ENCODE measurements at regions not wholly inside any gene's neighbourhood (a gene's known extent, or its start where the extent isn't known, plus 50 kb on each side); places are given as distances from the start of the nearest gene placed in this dataset.
"Not testable (repeated sequence)": the region's sequence is repeated elsewhere in the genome, so short reads cannot be mapped to it uniquely, and the experiment has no call there.

- H3K4me3 Mint-ChIP-seq, ATAC-seq, H3K36me3 Mint-ChIP-seq, H3K4me1 Mint-ChIP-seq, H3K27me3 Mint-ChIP-seq, H3K27ac Mint-ChIP-seq, H3K9me3 Mint-ChIP-seq: not testable (repeated sequence)
Measured at GRCh38 chr21:27893619-27894018, 926.7 kb upstream of the ADAMTS5 start.

- not testable (repeated sequence) for ATAC-seq, H3K4me3 Mint-ChIP-seq, H3K36me3 Mint-ChIP-seq, H3K27me3 Mint-ChIP-seq, H3K4me1 Mint-ChIP-seq, H3K9me3 Mint-ChIP-seq, H3K27ac Mint-ChIP-seq
Measured at GRCh38 chr21:27891495-27891894, 924.6 kb upstream of the ADAMTS5 start.

DNA sequence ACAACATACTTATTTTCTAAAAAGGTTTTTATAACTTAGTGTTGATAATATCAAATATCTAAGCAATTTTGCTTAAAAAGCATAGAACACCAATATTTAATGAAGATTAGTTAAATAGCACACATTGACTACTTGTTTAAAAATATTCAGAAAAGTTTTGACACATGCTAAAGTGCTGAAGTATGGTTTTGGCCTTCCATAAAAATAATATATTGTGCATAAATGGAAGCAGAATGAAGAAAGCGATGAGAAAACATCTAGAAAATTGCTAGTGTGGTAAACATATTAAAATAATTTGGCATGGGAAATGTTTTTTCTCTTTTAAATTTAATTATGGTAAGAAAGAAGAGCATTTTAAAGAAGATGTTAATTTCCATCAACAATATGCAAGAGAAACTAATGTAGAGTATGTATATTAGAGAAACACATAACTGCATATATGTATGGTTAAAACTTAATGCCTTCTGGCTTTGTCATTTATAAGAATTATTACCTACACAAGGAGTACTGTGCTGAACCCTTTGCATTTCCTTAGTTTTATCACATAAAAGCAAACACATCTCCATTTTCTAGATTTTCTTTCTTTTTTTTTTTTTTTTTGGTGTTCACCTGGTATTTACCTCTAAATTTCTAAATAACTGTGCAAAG is 921.0 kb upstream of the ADAMTS5 start:
- ATAC-seq, H3K27me3 Mint-ChIP-seq, H3K4me3 Mint-ChIP-seq, H3K4me1 Mint-ChIP-seq, H3K9me3 Mint-ChIP-seq, H3K36me3 Mint-ChIP-seq, H3K27ac Mint-ChIP-seq: not testable (repeated sequence)

DNA sequence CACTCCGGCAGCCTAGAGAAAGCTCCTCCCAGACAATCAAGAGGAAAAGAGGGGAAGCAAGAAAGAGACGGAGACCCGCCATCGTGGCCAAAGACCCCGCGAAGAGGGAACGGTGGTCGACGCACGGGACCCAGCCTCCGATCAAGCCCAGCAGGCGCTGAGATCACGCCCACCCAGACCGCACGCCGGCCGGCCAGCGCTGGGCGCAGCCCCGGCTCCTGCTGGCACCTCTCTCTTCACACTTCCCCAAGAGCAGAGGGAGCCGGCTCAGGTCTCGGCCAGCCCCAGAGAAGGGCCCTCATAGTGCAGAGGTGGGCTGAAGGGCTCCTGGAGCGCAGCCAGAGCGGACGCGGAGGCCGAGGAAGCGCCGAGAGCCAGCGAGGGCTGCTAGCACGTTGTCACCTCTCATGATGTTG is 918.4 kb upstream of the ADAMTS5 start:
- Mint-ChIP-seq H3K27me3 (no peaks in the 10 kb centered on the region), H3K4me3 (no peak overlapping the region)

GRCh38 chr21:27881331-27881730 is 914.4 kb upstream of the ADAMTS5 start:
- not testable (repeated sequence) for H3K4me3 Mint-ChIP-seq, H3K36me3 Mint-ChIP-seq, H3K4me1 Mint-ChIP-seq, H3K27ac Mint-ChIP-seq, H3K9me3 Mint-ChIP-seq, ATAC-seq, H3K27me3 Mint-ChIP-seq

More for the DNA sequence above, 918.4 kb upstream of the ADAMTS5 start:
- Mint-ChIP-seq H3K36me3 (no peaks in the 10 kb centered on the region), H3K4me1 (no peaks in the 10 kb centered on the region), H3K9me3 (no peaks in the 10 kb centered on the region), H3K27ac (no peak overlapping the region)
- no peak for ATAC-seq

GRCh38 chr21:27872411-27872810 is 905.5 kb upstream of the ADAMTS5 start:
- H3K4me3 Mint-ChIP-seq, H3K36me3 Mint-ChIP-seq, H3K4me1 Mint-ChIP-seq, H3K9me3 Mint-ChIP-seq, ATAC-seq, H3K27ac Mint-ChIP-seq, H3K27me3 Mint-ChIP-seq: not testable (repeated sequence)

- not testable (repeated sequence) for H3K4me3 Mint-ChIP-seq, H3K36me3 Mint-ChIP-seq, H3K27me3 Mint-ChIP-seq, ATAC-seq, H3K27ac Mint-ChIP-seq, H3K9me3 Mint-ChIP-seq, H3K4me1 Mint-ChIP-seq
Measured at GRCh38 chr21:27870755-27871154, 903.9 kb upstream of the ADAMTS5 start.

- not testable (repeated sequence) for H3K27ac Mint-ChIP-seq, H3K4me3 Mint-ChIP-seq, ATAC-seq, H3K36me3 Mint-ChIP-seq, H3K27me3 Mint-ChIP-seq, H3K9me3 Mint-ChIP-seq, H3K4me1 Mint-ChIP-seq
Measured at GRCh38 chr21:27860314-27860955, 893.5 kb upstream of the ADAMTS5 start.

- ATAC-seq, H3K27me3 Mint-ChIP-seq, H3K9me3 Mint-ChIP-seq, H3K4me1 Mint-ChIP-seq, H3K4me3 Mint-ChIP-seq, H3K36me3 Mint-ChIP-seq, H3K27ac Mint-ChIP-seq: not testable (repeated sequence)
Measured at GRCh38 chr21:27858053-27858825, 891.4 kb upstream of the ADAMTS5 start.

DNA sequence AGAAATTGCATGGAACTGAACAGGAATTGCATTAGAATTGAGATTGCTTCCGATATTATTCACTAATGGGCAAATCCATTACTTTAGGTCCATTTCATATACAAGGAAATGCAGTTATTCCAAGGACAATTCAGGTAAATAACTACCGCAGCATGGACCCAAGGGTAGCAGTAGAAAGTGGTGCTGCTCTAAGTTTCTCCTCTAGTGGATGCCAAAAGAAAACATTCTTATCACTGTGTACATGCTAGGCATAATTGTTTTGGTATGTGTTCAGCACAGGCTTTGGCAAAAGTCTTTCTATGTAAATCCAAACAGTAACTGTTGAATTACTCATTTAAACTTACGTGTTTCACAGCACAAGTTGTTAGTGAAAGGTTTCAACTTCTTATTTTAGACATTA is 890.1 kb upstream of the ADAMTS5 start:
- H3K9me3 Mint-ChIP-seq, H3K36me3 Mint-ChIP-seq, H3K27ac Mint-ChIP-seq, ATAC-seq, H3K27me3 Mint-ChIP-seq, H3K4me1 Mint-ChIP-seq, H3K4me3 Mint-ChIP-seq: not testable (repeated sequence)

GRCh38 chr21:27841084-27841672 is 874.3 kb upstream of the ADAMTS5 start:
- Mint-ChIP-seq H3K4me1 (no peaks in the 10 kb centered on the region), H3K4me3 (no peak overlapping the region), H3K9me3 (peaks cover 5% of the 10 kb centered on the region), H3K36me3 (no peaks in the 10 kb centered on the region), H3K27me3 (no peaks in the 10 kb centered on the region), H3K27ac (no peak overlapping the region)
- no peak for ATAC-seq

DNA sequence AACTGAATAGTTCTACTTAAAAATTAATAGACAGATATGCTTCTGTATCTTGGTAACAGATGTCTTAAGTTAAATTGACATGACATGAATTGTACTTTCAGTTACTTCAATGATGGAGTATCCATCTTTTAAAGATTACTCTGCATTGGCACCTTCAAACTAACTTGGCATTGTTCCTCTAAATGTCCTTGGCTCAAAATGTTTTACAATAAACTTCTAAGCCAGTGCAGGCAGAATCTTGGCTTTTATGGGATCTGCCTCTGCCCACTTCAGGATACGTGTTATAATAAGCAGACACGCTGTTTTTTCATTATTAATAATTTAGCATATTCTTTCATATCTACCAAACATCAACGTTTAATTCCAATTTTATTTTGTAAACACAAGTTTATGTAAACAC is 873.4 kb upstream of the ADAMTS5 start:
- Mint-ChIP-seq H3K27me3 (no peaks in the 10 kb centered on the region), H3K4me3 (no peak overlapping the region), H3K4me1 (no peaks in the 10 kb centered on the region), H3K27ac (no peak overlapping the region), H3K36me3 (no peaks in the 10 kb centered on the region), H3K9me3 (peaks cover 5% of the 10 kb centered on the region)
- ATAC-seq: no peak

DNA sequence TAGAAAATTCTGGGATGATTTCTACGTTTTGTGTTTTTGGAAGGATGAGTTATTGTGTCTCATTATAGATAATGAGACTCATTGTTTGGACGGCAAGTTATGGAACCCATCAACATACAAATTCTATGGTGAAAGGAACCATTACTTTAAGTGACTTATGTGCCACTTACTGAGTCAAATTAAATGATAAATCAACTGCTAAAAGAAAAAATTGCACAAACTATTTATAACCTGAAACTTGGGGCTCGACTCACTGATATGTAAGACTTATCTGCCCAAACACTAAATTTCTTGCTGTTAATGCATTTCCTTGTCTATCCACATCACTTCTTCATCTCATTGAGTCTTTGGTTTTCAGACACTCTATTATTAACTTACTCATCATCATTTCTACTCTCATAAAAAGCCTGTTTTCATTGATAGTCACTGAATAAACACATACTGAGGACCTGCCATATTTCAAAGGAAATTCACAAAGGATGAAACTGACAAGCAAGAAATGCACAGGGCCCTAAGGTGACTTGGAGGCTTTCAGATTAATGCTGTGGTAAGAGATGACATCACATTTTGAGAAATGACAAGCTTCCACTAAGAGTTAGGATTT is 872.7 kb upstream of the ADAMTS5 start:
- no peaks in the 10 kb centered on the region for H3K27me3 Mint-ChIP-seq
- H3K27ac Mint-ChIP-seq: no peak overlapping the region
- no peaks in the 10 kb centered on the region for H3K4me1 Mint-ChIP-seq
- H3K4me3 Mint-ChIP-seq: no peak overlapping the region
- ATAC-seq: no peak
- H3K9me3 Mint-ChIP-seq: peaks cover 5% of the 10 kb centered on the region
- H3K36me3 Mint-ChIP-seq: no peaks in the 10 kb centered on the region

GRCh38 chr21:27838573-27838972 is 871.7 kb upstream of the ADAMTS5 start:
- no peaks in the 10 kb centered on the region for H3K4me1 Mint-ChIP-seq
- no peaks in the 10 kb centered on the region for H3K27me3 Mint-ChIP-seq
- H3K27ac Mint-ChIP-seq: no peak overlapping the region
- H3K9me3 Mint-ChIP-seq: peaks cover 5% of the 10 kb centered on the region
- ATAC-seq: no peak
- no peak overlapping the region for H3K4me3 Mint-ChIP-seq
- no peaks in the 10 kb centered on the region for H3K36me3 Mint-ChIP-seq

DNA sequence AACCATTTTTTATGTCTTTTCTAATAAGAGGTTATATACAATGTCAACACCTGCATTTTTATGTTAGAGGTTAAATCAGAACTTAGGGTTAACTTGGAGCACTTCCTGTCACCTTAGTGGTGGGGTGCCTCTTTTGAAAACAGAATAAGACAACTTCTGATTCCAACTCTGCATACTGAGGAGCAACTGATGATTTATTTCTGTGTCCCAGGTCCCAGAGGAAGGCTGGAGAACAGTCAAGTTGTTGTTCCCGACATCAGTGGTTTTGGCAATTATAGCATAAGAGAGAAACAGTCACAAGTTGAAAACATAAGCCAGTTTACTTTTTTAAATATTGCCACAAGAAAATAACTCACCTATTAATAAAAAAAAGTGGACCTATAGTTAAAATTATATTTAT is 871.0 kb upstream of the ADAMTS5 start:
- Mint-ChIP-seq H3K36me3 (no peaks in the 10 kb centered on the region), H3K27ac (no peak overlapping the region), H3K4me1 (no peaks in the 10 kb centered on the region), H3K27me3 (no peaks in the 10 kb centered on the region), H3K4me3 (no peak overlapping the region), H3K9me3 (peaks cover 2% of the 10 kb centered on the region)
- no peak for ATAC-seq
